Thoracic aorta (tissue), 2 donors: ENCODE measurements at regions not wholly inside any gene's neighbourhood (a gene's known extent, or its start where the extent isn't known, plus 50 kb on each side); places are given as distances from the start of the nearest gene placed in this dataset.

ENCODE experiments used
- ATAC-seq: fragments of 150-250 bp; one replicate; pipeline ENCODE4 v1.8.0; 2017; ENCODE audit warnings: low read depth; ENCODE audit not compliant: insufficient number of reproducible peaks, low FRiP score
- DNase-seq: peaks from one replicate; pipeline ENCODE4 v3.0.0-alpha.2; 2020; ENCODE audit warnings: low spot score
- H3K27ac ChIP-seq, 2 donors: fragments of 200-600 bp; sonication (generic); 1 replicate in 1 of 2; 2 replicates in 1 of 2; pipeline ENCODE4 v1.5.1; 2016; ENCODE audit warnings: mild to moderate bottlenecking in 2 of 2, moderate library complexity in 2 of 2
- H3K27me3 ChIP-seq: fragments of 200-600 bp; sonication (generic); replicated peaks from 2 replicates; pipeline ENCODE4 v1.6.0; 2016; ENCODE audit warnings: mild to moderate bottlenecking; ENCODE audit not compliant: insufficient read depth
- H3K36me3 ChIP-seq: fragments of 200-600 bp; sonication (generic); one replicate; pipeline ENCODE4 v1.5.1; 2016
- H3K4me1 ChIP-seq, 2 donors: fragments of 200-600 bp; sonication (generic); 1 replicate in 1 of 2; 2 replicates in 1 of 2; pipeline versions ENCODE4 v1.5.1 to v1.6.0; 2016; ENCODE audit warnings: low read depth in 2 of 2, mild to moderate bottlenecking in 1 of 2; ENCODE audit not compliant: control insufficient read depth in 1 of 2
- H3K4me3 ChIP-seq: fragments of 200-600 bp; sonication (generic); 2 replicates; pipeline ENCODE4 v1.5.1; 2016; ENCODE audit warnings: mild to moderate bottlenecking
- H3K9me3 ChIP-seq: fragments of 200-600 bp; sonication (generic); 2 replicates; pipeline ENCODE4 v1.5.1; 2016
- TF ChIP-seq, protein P1 (sequence below): fragments of 200-600 bp; sonication (generic); IDR thresholded peaks from one replicate; pipeline ENCODE4 v1.5.1; 2019; ENCODE audit warnings: antibody characterized with exemption

DNA sequence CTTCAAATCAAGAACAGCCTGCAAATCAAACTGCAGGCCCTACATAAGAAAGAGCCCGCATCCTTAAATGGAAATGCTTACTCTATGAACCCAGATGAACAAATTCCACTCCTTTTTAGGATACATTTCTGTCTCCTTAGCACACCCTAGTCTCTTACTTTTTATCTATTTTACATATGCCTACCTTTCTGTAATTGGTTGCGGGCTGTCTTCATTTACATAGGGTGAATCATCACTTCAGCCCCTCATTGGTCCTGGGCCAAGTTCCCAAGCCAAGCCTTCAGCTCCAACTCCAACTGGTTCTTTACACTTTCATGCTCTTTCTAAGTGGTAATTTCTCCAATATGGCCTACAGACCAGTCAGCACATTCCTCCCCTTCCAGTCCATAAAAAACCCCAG, 219.3 kb downstream of the TRAM1L1 start:
- TF ChIP-seq, protein P1, sequence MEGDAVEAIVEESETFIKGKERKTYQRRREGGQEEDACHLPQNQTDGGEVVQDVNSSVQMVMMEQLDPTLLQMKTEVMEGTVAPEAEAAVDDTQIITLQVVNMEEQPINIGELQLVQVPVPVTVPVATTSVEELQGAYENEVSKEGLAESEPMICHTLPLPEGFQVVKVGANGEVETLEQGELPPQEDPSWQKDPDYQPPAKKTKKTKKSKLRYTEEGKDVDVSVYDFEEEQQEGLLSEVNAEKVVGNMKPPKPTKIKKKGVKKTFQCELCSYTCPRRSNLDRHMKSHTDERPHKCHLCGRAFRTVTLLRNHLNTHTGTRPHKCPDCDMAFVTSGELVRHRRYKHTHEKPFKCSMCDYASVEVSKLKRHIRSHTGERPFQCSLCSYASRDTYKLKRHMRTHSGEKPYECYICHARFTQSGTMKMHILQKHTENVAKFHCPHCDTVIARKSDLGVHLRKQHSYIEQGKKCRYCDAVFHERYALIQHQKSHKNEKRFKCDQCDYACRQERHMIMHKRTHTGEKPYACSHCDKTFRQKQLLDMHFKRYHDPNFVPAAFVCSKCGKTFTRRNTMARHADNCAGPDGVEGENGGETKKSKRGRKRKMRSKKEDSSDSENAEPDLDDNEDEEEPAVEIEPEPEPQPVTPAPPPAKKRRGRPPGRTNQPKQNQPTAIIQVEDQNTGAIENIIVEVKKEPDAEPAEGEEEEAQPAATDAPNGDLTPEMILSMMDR, result no peak
- DNase-seq (no peak), ATAC-seq (no peak)
- H3K27me3 ChIP-seq, result no peaks in the 10 kb centered on the region
- H3K9me3 ChIP-seq, result no peaks in the 10 kb centered on the region
- no peaks in the 10 kb centered on the region for H3K36me3 ChIP-seq
- no peaks in the 10 kb centered on the region for H3K4me1 ChIP-seq
- no peak overlapping the region for H3K4me3 ChIP-seq
- H3K27ac ChIP-seq, result no peak overlapping the region

DNA sequence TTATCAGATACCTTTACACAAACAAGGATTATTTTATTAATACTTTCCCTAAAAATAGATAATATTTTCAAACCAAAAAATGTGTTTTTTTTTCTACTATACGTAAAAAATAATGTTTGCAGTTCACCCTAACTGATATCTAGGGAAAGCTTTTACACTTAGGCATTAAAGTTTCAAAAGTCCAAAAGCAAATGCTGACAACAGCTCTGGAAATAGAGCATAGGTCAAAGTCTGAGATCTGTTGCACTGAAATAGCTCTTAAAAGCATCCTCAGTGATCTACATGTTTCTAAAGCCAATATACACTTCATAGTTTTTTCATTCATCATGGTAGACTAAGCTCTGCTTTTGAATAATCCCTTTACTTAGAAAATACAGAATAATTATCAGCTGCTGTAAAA, 222.8 kb downstream of the TRAM1L1 start:
- no peaks in the 10 kb centered on the region for H3K27me3 ChIP-seq
- H3K4me1 ChIP-seq, result no peaks in the 10 kb centered on the region
- no peak for DNase-seq

DNA sequence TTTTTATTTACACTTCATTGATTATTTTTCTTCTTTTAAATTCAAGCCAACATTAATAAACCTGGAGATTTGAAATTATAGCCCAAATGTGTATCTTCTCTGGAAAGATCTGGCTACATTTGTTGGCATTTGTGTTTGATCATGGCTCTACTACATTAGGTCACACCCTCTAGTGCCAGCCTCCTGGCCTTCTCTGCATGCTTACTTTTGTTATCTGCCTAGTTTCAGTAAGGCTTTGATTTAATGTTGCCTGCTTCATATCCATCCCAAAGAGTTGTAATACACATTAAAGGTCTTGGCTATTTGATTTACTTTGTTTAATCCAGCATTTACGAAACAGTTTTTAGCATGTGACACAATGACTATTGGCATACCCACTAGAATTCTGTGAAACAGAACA, 224.5 kb downstream of the TRAM1L1 start:
- Histone ChIP-seq H3K27ac (no peak overlapping the region), H3K9me3 (no peaks in the 10 kb centered on the region)
- no peak for ATAC-seq

More for the DNA sequence above, 222.8 kb downstream of the TRAM1L1 start:
- Histone ChIP-seq H3K4me3 (no peak overlapping the region), H3K36me3 (no peaks in the 10 kb centered on the region), H3K27ac (no peak overlapping the region), H3K9me3 (no peaks in the 10 kb centered on the region)
- TF ChIP-seq, protein P1, result no peak
- no peak for ATAC-seq

DNA sequence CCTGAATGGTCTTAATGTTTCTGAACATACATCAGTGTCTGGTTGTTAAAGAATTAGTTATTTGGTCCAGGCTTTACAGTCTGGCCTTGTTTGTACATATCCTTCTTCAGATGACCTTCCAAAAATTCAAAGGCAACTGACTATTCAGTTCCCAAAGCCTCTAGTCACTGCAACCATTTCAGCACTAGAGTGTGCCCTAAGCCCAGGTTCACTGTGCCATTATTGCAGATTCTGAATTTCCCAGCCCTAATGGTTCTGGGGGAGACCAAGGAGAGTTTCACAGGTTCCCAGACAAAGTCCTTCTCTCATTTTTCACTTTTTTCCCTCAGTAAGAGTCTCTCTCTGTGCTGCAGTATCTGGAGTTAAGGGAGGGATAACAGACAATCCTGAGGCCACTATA, 235.8 kb downstream of the TRAM1L1 start:
- H3K4me1 ChIP-seq, result no peaks in the 10 kb centered on the region
- H3K36me3 ChIP-seq, result no peaks in the 10 kb centered on the region
- H3K27me3 ChIP-seq, result no peaks in the 10 kb centered on the region
- no peaks in the 10 kb centered on the region for H3K9me3 ChIP-seq
- H3K27ac ChIP-seq, result no peak overlapping the region
- DNase-seq, result no peak
- TF ChIP-seq, protein P1, result no peak
- H3K4me3 ChIP-seq, result no peak overlapping the region
- ATAC-seq, result no peak

More for the DNA sequence above, 224.5 kb downstream of the TRAM1L1 start:
- H3K27me3 ChIP-seq, result no peaks in the 10 kb centered on the region
- H3K4me3 ChIP-seq, result no peak overlapping the region
- H3K36me3 ChIP-seq, result no peaks in the 10 kb centered on the region
- no peak for DNase-seq
- TF ChIP-seq, protein P1, result no peak
- H3K4me1 ChIP-seq, result no peaks in the 10 kb centered on the region

DNA sequence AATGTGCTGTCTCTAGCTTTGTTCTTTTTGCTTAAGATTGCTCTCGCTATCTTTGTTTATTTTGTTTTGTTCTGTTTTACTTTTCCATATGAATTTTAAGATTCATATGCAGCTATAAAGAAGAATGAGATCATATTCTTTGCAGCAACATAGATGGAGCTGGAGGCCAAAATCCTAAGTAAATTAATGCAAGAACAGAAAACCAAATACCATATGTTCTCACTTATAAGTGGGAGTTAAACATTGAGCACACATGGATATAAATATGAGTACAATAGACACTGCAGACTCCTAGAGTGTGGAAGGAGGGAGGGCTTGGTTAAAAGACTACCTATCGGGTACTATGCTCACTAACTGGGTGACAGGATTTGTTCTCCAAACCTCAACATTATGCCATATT, 237.8 kb downstream of the TRAM1L1 start:
- TF ChIP-seq, protein P1, result no peak
- H3K4me3 ChIP-seq, result no peak overlapping the region
- ATAC-seq (no peak), DNase-seq (no peak)
- no peak overlapping the region for H3K27ac ChIP-seq
- no peaks in the 10 kb centered on the region for H3K27me3 ChIP-seq
- H3K4me1 ChIP-seq, result no peaks in the 10 kb centered on the region
- no peaks in the 10 kb centered on the region for H3K9me3 ChIP-seq
- no peaks in the 10 kb centered on the region for H3K36me3 ChIP-seq
